HG03571 (cell line): ENCODE measurements at regions not wholly inside any gene's neighbourhood (a gene's known extent, or its start where the extent isn't known, plus 50 kb on each side); places are given as distances from the start of the nearest gene placed in this dataset.
"Not testable (repeated sequence)": the region's sequence is repeated elsewhere in the genome, so short reads cannot be mapped to it uniquely, and the experiment has no call there.

Experiments
- ATAC-seq: cut with Tn5 transposase; IDR thresholded peaks from one replicate; pipeline ENCODE4 v1.9.1; 2021; ENCODE audit not compliant: unreplicated experiment

- ATAC-seq = no peak
These were observed 570.3 kb downstream of the FBXO15 start for GRCh38 chr18:73577365-73577764.

- no peak for ATAC-seq
These were observed 583.6 kb downstream of the FBXO15 start for GRCh38 chr18:73563901-73564472.

GRCh38 chr18:73563345-73563744 lies 584.3 kb downstream of the FBXO15 start:
- ATAC-seq = no peak

GRCh38 chr18:73556904-73557303 lies 590.7 kb downstream of the FBXO15 start:
- no peak for ATAC-seq

DNA sequence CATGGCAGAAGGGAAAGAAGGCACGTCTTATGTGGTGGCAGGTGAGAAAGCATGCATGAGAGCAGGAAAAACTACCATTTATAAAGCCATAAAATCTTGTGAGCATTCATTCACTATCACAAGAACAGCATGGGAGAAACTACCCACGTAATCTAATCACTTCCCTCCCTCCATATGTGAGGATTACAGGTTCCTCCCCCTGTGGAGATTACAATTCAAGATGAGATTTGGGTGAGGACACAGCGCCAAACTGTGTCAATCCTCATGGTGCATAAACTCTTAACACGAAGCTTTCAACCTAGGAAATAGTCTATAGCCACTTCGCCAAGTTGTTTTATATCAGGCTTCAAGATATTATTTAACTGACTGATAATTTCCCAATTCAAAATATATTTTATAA lies 595.5 kb downstream of the FBXO15 start:
- ATAC-seq = no peak

DNA sequence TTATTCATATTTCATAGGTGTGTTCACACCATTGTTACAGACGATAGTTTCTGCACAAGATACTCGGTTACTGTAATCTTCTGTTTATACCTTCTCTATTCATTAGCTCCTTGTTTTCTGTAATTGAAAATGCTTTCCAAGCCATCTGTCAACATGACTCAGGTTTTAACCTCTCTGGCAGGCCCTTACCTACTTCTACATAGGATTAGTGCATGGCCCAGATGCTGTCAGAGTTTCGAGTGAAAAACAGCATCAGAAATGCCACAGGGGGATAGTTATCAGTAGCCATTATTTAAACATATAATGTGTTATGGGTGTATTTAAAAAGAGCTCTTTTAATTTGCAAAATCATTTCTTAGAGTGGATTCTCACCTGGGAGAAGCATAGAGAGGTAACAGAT lies 596.4 kb downstream of the FBXO15 start:
- ATAC-seq = no peak

GRCh38 chr18:73549236-73549635 lies 598.4 kb downstream of the FBXO15 start:
- ATAC-seq = no peak

- ATAC-seq = no peak
These were observed 602.2 kb downstream of the FBXO15 start for GRCh38 chr18:73545472-73545871.

- no peak for ATAC-seq
These were observed 603.0 kb downstream of the FBXO15 start for GRCh38 chr18:73544617-73545016.

DNA sequence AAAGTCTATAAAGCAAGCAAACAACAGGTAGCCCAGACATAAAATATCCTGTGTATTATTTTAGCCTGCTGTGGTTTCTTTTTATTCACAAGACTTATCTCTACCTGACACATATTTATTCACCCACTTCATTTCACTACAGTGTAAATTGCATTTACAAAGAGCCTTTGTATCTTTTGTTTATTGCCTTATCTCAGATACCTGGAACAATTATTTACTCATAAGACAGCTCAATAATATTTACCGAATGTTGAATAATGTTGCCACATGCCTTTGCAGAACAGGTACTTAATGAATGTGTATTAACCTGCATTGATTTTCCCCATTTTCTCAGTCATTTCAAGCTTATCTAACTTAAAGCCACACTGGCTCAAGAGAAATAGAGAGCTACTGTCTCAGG lies 603.6 kb downstream of the FBXO15 start:
- no peak for ATAC-seq

- no peak for ATAC-seq
These were observed 611.6 kb downstream of the FBXO15 start for GRCh38 chr18:73535990-73536389.

GRCh38 chr18:73535189-73535588 lies 612.4 kb downstream of the FBXO15 start:
- no peak for ATAC-seq

- ATAC-seq = no peak
These were observed 616.0 kb downstream of the FBXO15 start for GRCh38 chr18:73531601-73532000.

GRCh38 chr18:73528066-73528465 lies 619.6 kb downstream of the FBXO15 start:
- ATAC-seq = no peak

- ATAC-seq = no peak
These were observed 627.4 kb downstream of the FBXO15 start for GRCh38 chr18:73520229-73520628.

DNA sequence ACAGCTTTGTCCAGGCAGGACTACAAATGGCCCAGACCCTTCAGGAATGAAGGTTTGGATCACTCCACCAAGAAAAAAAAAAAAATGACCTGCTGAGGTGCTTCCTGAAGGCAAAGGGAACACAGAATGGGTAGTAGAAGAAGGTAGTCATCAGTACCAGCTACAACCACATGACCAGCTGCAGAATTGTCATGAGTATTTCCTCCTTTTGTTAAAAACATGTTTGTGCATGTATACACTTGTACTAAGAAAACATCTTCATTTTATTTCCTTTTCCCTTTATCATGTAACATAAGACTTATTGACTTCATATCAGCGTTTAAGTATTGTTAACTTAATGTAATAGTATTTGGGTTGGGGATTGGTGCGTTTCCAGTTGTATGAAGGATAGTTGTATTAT lies 631.6 kb downstream of the FBXO15 start:
- not testable (repeated sequence) for ATAC-seq

- no peak for ATAC-seq
These were observed 633.2 kb downstream of the FBXO15 start for GRCh38 chr18:73514449-73514848.

DNA sequence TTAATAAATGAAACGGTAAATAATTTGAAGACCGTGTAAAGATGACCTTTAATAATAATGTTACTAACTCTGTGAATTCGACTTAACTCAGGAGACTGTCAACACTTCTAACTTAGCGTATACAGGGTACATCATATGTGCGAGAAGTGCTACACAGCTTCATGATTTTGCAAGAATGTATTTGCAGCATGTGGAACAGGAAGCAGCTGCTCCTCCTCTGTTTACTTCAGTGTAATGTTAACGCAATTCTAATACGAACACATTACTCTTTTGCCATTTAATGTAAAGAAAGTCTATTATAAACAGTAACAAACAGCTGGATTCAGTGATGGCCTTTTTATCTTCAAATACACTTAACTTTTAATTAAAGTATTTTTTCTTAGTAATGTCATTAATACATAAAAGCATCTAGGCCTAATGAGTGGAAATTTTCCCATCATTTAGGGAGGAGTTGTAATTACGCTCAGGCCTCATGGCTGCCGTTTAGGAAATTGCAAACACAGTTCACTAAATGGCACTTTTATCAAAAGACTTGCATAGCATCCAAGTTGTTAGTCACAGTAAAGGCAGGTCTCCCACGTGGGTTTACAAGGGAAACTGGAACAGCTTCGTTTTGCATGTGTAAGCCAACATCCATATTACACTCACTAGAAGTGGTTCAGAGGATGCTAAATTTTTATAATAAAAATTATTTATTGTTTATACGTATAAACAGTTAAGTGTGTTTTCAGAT lies 635.7 kb downstream of the FBXO15 start:
- no peak for ATAC-seq

DNA sequence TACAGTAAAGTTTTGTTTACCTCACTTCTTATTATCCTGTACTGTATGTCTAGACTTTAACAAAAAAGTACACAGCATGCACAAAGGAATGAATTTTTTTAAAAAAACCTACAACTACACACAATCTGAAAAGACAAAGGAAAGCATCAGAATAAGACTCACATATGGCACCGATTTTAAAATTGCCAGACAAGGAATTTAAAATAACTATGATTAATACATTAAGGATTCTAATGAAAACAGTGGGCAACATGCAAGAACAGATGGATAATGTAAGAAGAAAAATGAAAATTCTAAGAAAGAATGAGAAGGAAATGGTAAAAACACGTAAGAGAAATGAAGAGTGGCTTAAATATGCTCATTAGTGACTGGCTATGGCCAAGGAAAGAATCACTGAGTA lies 638.2 kb downstream of the FBXO15 start:
- no peak for ATAC-seq

DNA sequence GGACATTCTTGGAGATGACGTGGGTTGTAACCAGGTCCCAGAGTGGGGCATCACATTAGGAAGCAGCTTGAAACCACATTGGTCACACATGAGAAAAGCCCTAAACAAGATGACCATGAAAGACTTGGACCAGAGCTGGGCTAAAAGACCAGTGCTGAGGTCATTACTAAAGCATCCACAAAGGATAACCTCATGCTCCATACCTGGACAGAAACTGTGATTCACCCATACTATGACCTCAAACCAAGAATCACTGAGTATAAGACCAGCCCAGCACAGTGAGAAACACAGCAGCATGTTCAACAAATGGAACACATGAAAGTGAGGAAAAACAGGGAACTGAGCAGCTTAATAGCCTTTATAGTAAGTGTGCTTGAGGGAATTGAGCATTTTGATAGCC lies 635.5 kb upstream of the NETO1 start:
- ATAC-seq = no peak

- no peak for ATAC-seq
These were observed 620.2 kb upstream of the NETO1 start for GRCh38 chr18:73487966-73488365.

- no peak for ATAC-seq
These were observed 617.4 kb upstream of the NETO1 start for GRCh38 chr18:73485166-73485565.

DNA sequence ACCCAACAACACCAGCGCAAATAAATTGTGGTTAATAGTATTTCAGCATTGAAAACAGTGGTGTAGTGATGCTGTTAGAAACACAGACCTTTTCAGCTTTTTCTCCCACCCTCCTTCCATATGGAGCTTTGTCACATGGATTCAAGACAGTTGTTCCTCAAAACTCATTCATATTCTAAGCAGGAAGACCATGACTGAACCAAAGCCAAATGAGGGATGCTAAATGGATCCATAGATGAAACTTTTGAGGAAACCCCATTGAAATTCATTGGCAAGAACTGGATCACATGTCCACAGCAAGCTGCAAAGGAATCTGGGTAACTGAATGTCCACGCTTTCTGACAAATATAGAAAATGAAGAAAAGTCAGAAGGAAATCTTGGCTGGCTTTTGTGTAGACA lies 615.1 kb upstream of the NETO1 start:
- no peak for ATAC-seq
